GM12872 (cell line): ENCODE measurements at regions not wholly inside any gene's neighbourhood (a gene's known extent, or its start where the extent isn't known, plus 50 kb on each side); places are given as distances from the start of the nearest gene placed in this dataset.

Experiments used
- CTCF ChIP-seq: IDR thresholded peaks from 3 replicates; pipeline ENCODE4 v1.5.1; 2011; ENCODE audit warnings: low read depth, mild to moderate bottlenecking, low read length, moderate library complexity; ENCODE audit not compliant: insufficient read depth

- no peak for TF ChIP-seq CTCF
Observed at GRCh38 chr4:110702326-110702725, 79.4 kb upstream of the PITX2 start.

- TF ChIP-seq CTCF: no peak
Observed at GRCh38 chr4:110704748-110705439, 82.0 kb upstream of the PITX2 start.

GRCh38 chr4:110705440-110705782 is 82.5 kb upstream of the PITX2 start:
- TF ChIP-seq CTCF: no peak

- TF ChIP-seq CTCF: no peak
Observed at GRCh38 chr4:110710070-110710469, 87.2 kb upstream of the PITX2 start.

- no peak for TF ChIP-seq CTCF
Observed at GRCh38 chr4:110712486-110712885, 89.6 kb upstream of the PITX2 start.

- TF ChIP-seq CTCF: no peak
Observed at GRCh38 chr4:110730318-110730717, 107.4 kb upstream of the PITX2 start.

GRCh38 chr4:110733901-110734300 is 111.0 kb upstream of the PITX2 start:
- TF ChIP-seq CTCF: no peak

- no peak for TF ChIP-seq CTCF
Observed at GRCh38 chr4:110735686-110736085, 112.8 kb upstream of the PITX2 start.
